Thyroid gland (tissue), 4 donors: ENCODE measurements at regions not wholly inside any gene's neighbourhood (a gene's known extent, or its start where the extent isn't known, plus 50 kb on each side); places are given as distances from the start of the nearest gene placed in this dataset.

Experiments
- DNase-seq, 2 donors: peaks; one replicate each; pipeline ENCODE4 v3.0.0-alpha.2; 2019
- H3K27ac ChIP-seq, 3 donors: fragments of 200-600 bp; sonication (generic); 1 replicate in 2 of 3; 2 replicates in 1 of 3; pipeline ENCODE4 v1.5.1; 2016 to 2019; ENCODE audit warnings: mild to moderate bottlenecking in 1 of 3, moderate library complexity in 1 of 3
- H3K27me3 ChIP-seq: fragments of 200-600 bp; sonication (generic); one replicate; pipeline ENCODE4 v1.5.1; 2019
- H3K36me3 ChIP-seq, 2 donors: fragments of 200-600 bp; sonication (generic); one replicate each; pipeline ENCODE4 v1.5.1; 2016 to 2019
- H3K4me1 ChIP-seq, 2 donors: fragments of 200-600 bp; sonication (generic); one replicate each; pipeline ENCODE4 v1.5.1; 2017 to 2019
- H3K4me3 ChIP-seq, 3 donors: fragments of 200-600 bp; sonication (generic); replicated peaks in 1 of 3; 1 replicate in 2 of 3; 2 replicates in 1 of 3; pipeline ENCODE4 v1.5.1; 2016; ENCODE audit warnings: mild to moderate bottlenecking in 1 of 3
- H3K9me3 ChIP-seq: fragments of 200-600 bp; sonication (generic); one replicate; pipeline ENCODE4 v1.5.1; 2017
- CTCF ChIP-seq, 6 experiments: fragments of 200-600 bp in 3 of 6; fragments of 450-650 bp in 3 of 6; sonication (generic) in 3 of 6; IDR thresholded peaks; one replicate each; pipeline ENCODE4 v1.5.1; 2016 to 2019; ENCODE audit warnings: antibody characterized with exemption in 6 of 6, mild to moderate bottlenecking in 2 of 6, inconsistent platforms in 1 of 6, moderate library complexity in 1 of 6
- POLR2A ChIP-seq, 2 donors: fragments of 450-650 bp; IDR thresholded peaks; one replicate each; pipeline ENCODE4 v1.6.1; 2017; ENCODE audit warnings: antibody characterized with exemption in 2 of 2, mild to moderate bottlenecking in 2 of 2, moderate library complexity in 1 of 2
- WGBS, 2 donors: methylation state at CpG; one replicate each; pipeline ENCODE4 v1.1.5; 2017; 5-methylcytosine and 5-hydroxymethylcytosine counted together
- intact Hi-C: fragments of 100-400 bp; cut with DNase I; formaldehyde crosslinking; loops from one replicate; pipeline ENCODE4 v1.15.1; 2023

- Histone ChIP-seq H3K27me3 (no peaks in the 10 kb centered on the region), H3K4me3 (no peak overlapping the region), H3K27ac (no peak overlapping the region), H3K4me1 (no peaks in the 10 kb centered on the region), H3K36me3 (no peaks in the 10 kb centered on the region), H3K9me3 (no peaks in the 10 kb centered on the region)
- DNase-seq: no peak
- TF ChIP-seq POLR2A (IDR thresholded peaks at IDR 0.05) (no peak), CTCF (IDR thresholded peaks at IDR 0.05) (no peak)
- WGBS, 2 donors: 85 to 87% methylated on average over 4 of the region's 4 CpGs
- intact Hi-C loops: no loop called here
These were observed 155.4 kb upstream of the MARCKS start for GRCh38 chr6:113701552-113702254.

- Histone ChIP-seq H3K27ac (no peak overlapping the region), H3K27me3 (no peaks in the 10 kb centered on the region), H3K4me1 (no peaks in the 10 kb centered on the region), H3K36me3 (no peaks in the 10 kb centered on the region), H3K9me3 (no peaks in the 10 kb centered on the region), H3K4me3 (no peak overlapping the region)
- 70 to 80% methylated on average over 3 of the region's 3 CpGs for WGBS, 2 donors
- DNase-seq: no peak
- TF ChIP-seq CTCF (IDR thresholded peaks at IDR 0.05) (no peak), POLR2A (IDR thresholded peaks at IDR 0.05) (no peak)
- intact Hi-C loops: no loop called here
These were observed 150.0 kb upstream of the MARCKS start for GRCh38 chr6:113707194-113707593.

- H3K27ac ChIP-seq: no peak overlapping the region
- no peak for DNase-seq
- intact Hi-C loops: no loop called here
- H3K36me3 ChIP-seq: no peaks in the 10 kb centered on the region
- H3K4me1 ChIP-seq: no peaks in the 10 kb centered on the region
- H3K9me3 ChIP-seq: no peaks in the 10 kb centered on the region
- WGBS, 2 donors: 80 to 84% methylated on average over 6 of the region's 6 CpGs
- TF ChIP-seq CTCF (IDR thresholded peaks at IDR 0.05): no peak
- TF ChIP-seq POLR2A (IDR thresholded peaks at IDR 0.05): no peak
- H3K27me3 ChIP-seq: no peaks in the 10 kb centered on the region
- H3K4me3 ChIP-seq: no peak overlapping the region
These were observed 147.1 kb upstream of the MARCKS start for GRCh38 chr6:113709936-113710509.

- DNase-seq: no peak
- no peak overlapping the region for H3K27ac ChIP-seq
- no peak for TF ChIP-seq CTCF (IDR thresholded peaks at IDR 0.05)
- no peak for TF ChIP-seq POLR2A (IDR thresholded peaks at IDR 0.05)
- H3K9me3 ChIP-seq: no peaks in the 10 kb centered on the region
- no peak overlapping the region for H3K4me3 ChIP-seq
- H3K27me3 ChIP-seq: no peaks in the 10 kb centered on the region
- H3K36me3 ChIP-seq: no peaks in the 10 kb centered on the region
- no peaks in the 10 kb centered on the region for H3K4me1 ChIP-seq
- intact Hi-C loops: no loop called here
- 63 to 87% methylated on average over 2 of the region's 2 CpGs for WGBS, 2 donors
These were observed 143.5 kb upstream of the MARCKS start for GRCh38 chr6:113713665-113714064.

- no peaks in the 10 kb centered on the region for H3K27me3 ChIP-seq
- DNase-seq: no peak
- intact Hi-C loops: no loop called here
- H3K4me3 ChIP-seq: no peak overlapping the region
- no peak for TF ChIP-seq CTCF (IDR thresholded peaks at IDR 0.05)
- no peak for TF ChIP-seq POLR2A (IDR thresholded peaks at IDR 0.05)
- H3K4me1 ChIP-seq: no peaks in the 10 kb centered on the region
- no peaks in the 10 kb centered on the region for H3K36me3 ChIP-seq
- 87 to 89% methylated on average over 4 of the region's 4 CpGs for WGBS, 2 donors
- H3K27ac ChIP-seq: no peak overlapping the region
- no peaks in the 10 kb centered on the region for H3K9me3 ChIP-seq
These were observed 138.6 kb upstream of the MARCKS start for GRCh38 chr6:113718588-113718987.
